ENCODE measurements at regions not wholly inside any gene's neighbourhood (a gene's known extent, or its start where the extent isn't known, plus 50 kb on each side); places are given as distances from the start of the nearest gene placed in this dataset.

- no peak for FAIRE-seq
- DNase-seq (ENCODE audit: insufficient read length) = no peak
- TF ChIP-seq POLR2AphosphoS5 (IDR thresholded peaks at IDR 0.05; ENCODE audit: low read depth, low read length) = no peak
- TF ChIP-seq POLR2A (IDR thresholded peaks at IDR 0.05; ENCODE audit: low read depth, low read length) = no peak
- no peak for TF ChIP-seq TAF1 (IDR thresholded peaks at IDR 0.05; ENCODE audit: borderline replicate concordance, low read depth, low read length)
These were observed 467.5 kb upstream of the CXADR start for GRCh38 chr21:17045214-17045853.

GRCh38 chr21:17048974-17049373, 463.9 kb upstream of the CXADR start:
- FAIRE-seq (no peak), DNase-seq (ENCODE audit: insufficient read length) (no peak)
- no peak for TF ChIP-seq POLR2A (IDR thresholded peaks at IDR 0.05; ENCODE audit: low read depth, low read length)
- TF ChIP-seq TAF1 (IDR thresholded peaks at IDR 0.05; ENCODE audit: borderline replicate concordance, low read depth, low read length) = no peak
- no peak for TF ChIP-seq POLR2AphosphoS5 (IDR thresholded peaks at IDR 0.05; ENCODE audit: low read depth, low read length)

- no peak for FAIRE-seq
- TF ChIP-seq POLR2A (IDR thresholded peaks at IDR 0.05; ENCODE audit: low read depth, low read length) (no peak), POLR2AphosphoS5 (IDR thresholded peaks at IDR 0.05; ENCODE audit: low read depth, low read length) (no peak), TAF1 (IDR thresholded peaks at IDR 0.05; ENCODE audit: borderline replicate concordance, low read depth, low read length) (no peak)
- no peak for DNase-seq (ENCODE audit: insufficient read length)
These were observed 462.7 kb upstream of the CXADR start for GRCh38 chr21:17050156-17050555.

DNA sequence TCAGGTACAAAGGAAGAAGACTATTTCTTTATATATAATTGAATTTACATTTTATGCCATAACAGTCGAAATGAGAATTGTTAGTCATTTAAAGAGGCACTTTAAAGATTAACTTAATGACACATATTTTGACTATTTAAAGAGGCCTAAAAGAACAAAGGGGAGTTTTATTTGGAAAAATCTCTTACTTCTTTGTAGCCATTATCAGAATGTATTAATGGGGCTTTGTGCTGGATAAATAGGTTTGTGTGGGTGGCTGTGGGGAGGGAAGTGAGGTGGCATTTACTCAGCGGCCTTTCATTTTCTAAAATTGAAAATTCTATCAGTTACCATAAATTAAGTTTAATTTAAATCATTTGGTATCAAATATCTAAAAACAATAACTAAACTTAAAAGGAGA, 462.2 kb upstream of the CXADR start:
- DNase-seq (ENCODE audit: insufficient read length) (no peak), FAIRE-seq (no peak)
- TF ChIP-seq TAF1 (IDR thresholded peaks at IDR 0.05; ENCODE audit: borderline replicate concordance, low read depth, low read length) = no peak

DNA sequence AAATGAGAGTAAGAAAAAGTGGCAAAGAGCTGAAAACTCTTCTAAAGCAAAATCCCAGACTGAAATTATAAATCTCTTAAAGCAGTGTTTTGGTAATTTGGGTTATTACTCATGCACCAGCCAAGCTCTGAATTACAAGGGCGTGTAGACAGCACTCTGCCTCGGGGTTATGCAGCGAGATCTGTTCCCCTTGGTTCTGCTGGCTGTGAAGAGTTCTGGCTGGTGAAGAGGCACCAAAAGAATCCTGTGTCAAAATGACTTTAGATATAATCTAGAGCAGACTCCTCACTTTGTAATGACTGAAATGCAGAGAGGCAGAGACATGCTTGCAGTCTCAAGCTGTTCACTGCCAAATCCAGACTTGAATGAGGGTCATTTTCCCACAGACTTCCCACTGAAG, 461.8 kb upstream of the CXADR start:
- no peak for FAIRE-seq
- no peak for TF ChIP-seq TAF1 (IDR thresholded peaks at IDR 0.05; ENCODE audit: borderline replicate concordance, low read depth, low read length)
- no peak for TF ChIP-seq POLR2A (IDR thresholded peaks at IDR 0.05; ENCODE audit: low read depth, low read length)
- no peak for TF ChIP-seq POLR2AphosphoS5 (IDR thresholded peaks at IDR 0.05; ENCODE audit: low read depth, low read length)
- no peak for DNase-seq (ENCODE audit: insufficient read length)

DNA sequence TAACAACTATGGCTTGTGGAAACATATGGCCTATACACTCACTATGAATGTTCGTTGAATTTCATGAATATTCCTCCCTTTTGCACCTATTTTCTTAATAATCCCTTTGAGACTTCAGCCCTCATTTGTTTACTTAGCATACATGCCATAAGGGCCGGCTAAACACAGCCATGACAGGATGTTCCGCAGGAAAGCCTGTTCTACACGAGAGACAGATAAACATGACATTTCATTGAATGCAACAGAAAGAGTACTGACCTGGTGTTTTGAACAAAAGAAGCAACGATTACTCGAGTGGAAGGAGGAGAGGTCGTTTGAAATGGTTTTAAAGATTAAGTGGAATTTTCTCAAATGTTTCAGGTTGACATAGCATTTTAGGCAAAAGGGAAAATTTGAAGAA, 459.5 kb upstream of the CXADR start:
- DNase-seq (ENCODE audit: insufficient read length) = no peak
- no peak for TF ChIP-seq POLR2AphosphoS5 (IDR thresholded peaks at IDR 0.05; ENCODE audit: low read depth, low read length)
- TF ChIP-seq TAF1 (IDR thresholded peaks at IDR 0.05; ENCODE audit: borderline replicate concordance, low read depth, low read length) = no peak
- TF ChIP-seq POLR2A (IDR thresholded peaks at IDR 0.05; ENCODE audit: low read depth, low read length) = no peak
- FAIRE-seq = no peak

- no peak for TF ChIP-seq TAF1 (IDR thresholded peaks at IDR 0.05; ENCODE audit: borderline replicate concordance, low read depth, low read length)
- TF ChIP-seq POLR2AphosphoS5 (IDR thresholded peaks at IDR 0.05; ENCODE audit: low read depth, low read length) = no peak
- TF ChIP-seq POLR2A (IDR thresholded peaks at IDR 0.05; ENCODE audit: low read depth, low read length) = no peak
- DNase-seq (ENCODE audit: insufficient read length) (no peak), FAIRE-seq (no peak)
These were observed 452.9 kb upstream of the CXADR start for GRCh38 chr21:17059936-17060335.

- no peak for TF ChIP-seq TAF1 (IDR thresholded peaks at IDR 0.05; ENCODE audit: borderline replicate concordance, low read depth, low read length)
- TF ChIP-seq POLR2AphosphoS5 (IDR thresholded peaks at IDR 0.05; ENCODE audit: low read depth, low read length) = no peak
- TF ChIP-seq POLR2A (IDR thresholded peaks at IDR 0.05; ENCODE audit: low read depth, low read length) = no peak
- no peak for FAIRE-seq
- no peak for DNase-seq (ENCODE audit: insufficient read length)
These were observed 446.8 kb upstream of the CXADR start for GRCh38 chr21:17066006-17066405.

GRCh38 chr21:17071093-17071492, 441.8 kb upstream of the CXADR start:
- no peak for DNase-seq (ENCODE audit: insufficient read length)
- no peak for FAIRE-seq
- no peak for TF ChIP-seq POLR2AphosphoS5 (IDR thresholded peaks at IDR 0.05; ENCODE audit: low read depth, low read length)
- no peak for TF ChIP-seq POLR2A (IDR thresholded peaks at IDR 0.05; ENCODE audit: low read depth, low read length)
- TF ChIP-seq TAF1 (IDR thresholded peaks at IDR 0.05; ENCODE audit: borderline replicate concordance, low read depth, low read length) = no peak

GRCh38 chr21:17081193-17081592, 431.6 kb upstream of the CXADR start:
- DNase-seq (ENCODE audit: insufficient read length) (no peak), FAIRE-seq (no peak)
- TF ChIP-seq POLR2AphosphoS5 (IDR thresholded peaks at IDR 0.05; ENCODE audit: low read depth, low read length) = no peak
- TF ChIP-seq POLR2A (IDR thresholded peaks at IDR 0.05; ENCODE audit: low read depth, low read length) = no peak
- no peak for TF ChIP-seq TAF1 (IDR thresholded peaks at IDR 0.05; ENCODE audit: borderline replicate concordance, low read depth, low read length)

- TF ChIP-seq POLR2AphosphoS5 (IDR thresholded peaks at IDR 0.05; ENCODE audit: low read depth, low read length) = no peak
- no peak for TF ChIP-seq TAF1 (IDR thresholded peaks at IDR 0.05; ENCODE audit: borderline replicate concordance, low read depth, low read length)
- no peak for TF ChIP-seq POLR2A (IDR thresholded peaks at IDR 0.05; ENCODE audit: low read depth, low read length)
- DNase-seq (ENCODE audit: insufficient read length) (no peak), FAIRE-seq (no peak)
These were observed 429.9 kb upstream of the CXADR start for GRCh38 chr21:17082843-17083483.

GRCh38 chr21:17085707-17086106, 427.1 kb upstream of the CXADR start:
- FAIRE-seq = no peak
- no peak for DNase-seq (ENCODE audit: insufficient read length)

More at GRCh38 chr21:17085707-17086106, 427.1 kb upstream of the CXADR start:
- no peak for TF ChIP-seq TAF1 (IDR thresholded peaks at IDR 0.05; ENCODE audit: borderline replicate concordance, low read depth, low read length)
- no peak for TF ChIP-seq POLR2AphosphoS5 (IDR thresholded peaks at IDR 0.05; ENCODE audit: low read depth, low read length)
- no peak for TF ChIP-seq POLR2A (IDR thresholded peaks at IDR 0.05; ENCODE audit: low read depth, low read length)

Measured in GM12892 (cell line).